ENCODE measurements at regions not wholly inside any gene's neighbourhood (a gene's known extent, or its start where the extent isn't known, plus 50 kb on each side); places are given as distances from the start of the nearest gene placed in this dataset.

DNA sequence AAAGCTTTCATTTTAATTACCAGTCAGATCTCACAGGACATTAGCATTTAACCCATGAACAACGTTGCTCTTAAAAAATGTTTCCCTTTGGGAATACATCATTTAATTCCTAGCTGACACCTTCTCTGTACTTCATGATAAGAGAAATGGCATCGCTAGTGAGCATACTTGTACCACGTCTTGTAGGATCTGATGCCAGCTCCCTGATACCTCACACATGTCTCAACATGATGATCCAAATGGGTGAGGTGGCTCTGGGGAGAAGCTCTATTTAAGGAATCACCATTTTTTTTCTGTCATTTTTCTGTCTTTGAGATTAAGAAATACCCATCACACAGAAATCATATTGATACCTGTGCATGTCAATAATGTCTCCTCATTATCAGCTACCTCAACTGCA, 772.1 kb upstream of the CA10 start:
- no peaks in the 10 kb centered on the region for H3K9me2 ChIP-seq (ENCODE audit: insufficient read depth)
- no peak overlapping the region for H3K4me3 ChIP-seq (replicated peaks in 1 of 2; ENCODE audit: low read depth in 1 of 2, low read length in 2 of 2)
- no peaks in the 10 kb centered on the region for H4K20me1 ChIP-seq (ENCODE audit: insufficient read depth)
- no peak overlapping the region for H3K4me2 ChIP-seq (ENCODE audit: low read length)
- no peak for ATAC-seq
- BruUV-seq (replicated peaks) = no TSS peak
- H3K27me3 ChIP-seq (ENCODE audit: insufficient read depth, low read length) = no peaks in the 10 kb centered on the region
- RAD21 ChIA-PET (ENCODE audit: low non-redundant PET in 1 of 2, low total read pairs in 2 of 2, uncharacterized antibody in 2 of 2, unreplicated experiment in 2 of 2) = no interaction called here
- no peak for DNase-seq (ENCODE audit: low read depth, low spot score)
- H3K4me1 ChIP-seq (ENCODE audit: control insufficient read depth in 1 of 2, insufficient read depth in 2 of 2, low read length in 2 of 2) = no peaks in the 10 kb centered on the region
- no peak overlapping the region for H3K9ac ChIP-seq (ENCODE audit: low read length)
- intact Hi-C loops (cut with micrococcal nuclease) = no loop called here
- H3K36me3 ChIP-seq (ENCODE audit: control insufficient read depth in 1 of 2, insufficient read depth in 2 of 2, low read length in 2 of 2) = no peaks in the 10 kb centered on the region
- CTCF ChIA-PET = no interaction called here
- no peak overlapping the region for H3K27ac ChIP-seq (ENCODE audit: low read depth, low read length)
- no peak for TF ChIP-seq POLR2A (IDR thresholded peaks at IDR 0.05; ENCODE audit: borderline replicate concordance, extremely low read depth, insufficient read depth, insufficient read length)
- TF ChIP-seq SP1 (IDR thresholded peaks at IDR 0.05; ENCODE audit: low read depth) = no peak
- no peak for TF ChIP-seq SIN3A (IDR thresholded peaks at IDR 0.05; ENCODE audit: low read depth)
- TF ChIP-seq CBX3 (IDR thresholded peaks at IDR 0.05; ENCODE audit: low read depth) = no peak
- TF ChIP-seq ATF3 (IDR thresholded peaks at IDR 0.05) = no peak
- no peak for TF ChIP-seq POLR2AphosphoS5 (IDR thresholded peaks at IDR 0.05; ENCODE audit: low read depth, low read length)
- TF ChIP-seq ZNF274 (IDR thresholded peaks at IDR 0.05; ENCODE audit: low read depth, low read length) = no peak
- TF ChIP-seq FOSL1 (IDR thresholded peaks at IDR 0.05; ENCODE audit: low read depth) = no peak
- H3K9me3 ChIP-seq (ENCODE audit: control insufficient read depth in 1 of 2, insufficient read depth in 1 of 2, low read depth in 1 of 2, low read length in 2 of 2) = peaks cover 56 to 65% of the 10 kb centered on the region in 2 experiments; a peak in 3 of 4 replicates
- H2AFZ ChIP-seq (ENCODE audit: low read depth, low read length, poor library complexity, severe bottlenecking) = no peak overlapping the region
- POLR2A ChIA-PET = no interaction called here
- H3K79me2 ChIP-seq (ENCODE audit: insufficient read depth, low read length) = no peaks in the 10 kb centered on the region

DNA sequence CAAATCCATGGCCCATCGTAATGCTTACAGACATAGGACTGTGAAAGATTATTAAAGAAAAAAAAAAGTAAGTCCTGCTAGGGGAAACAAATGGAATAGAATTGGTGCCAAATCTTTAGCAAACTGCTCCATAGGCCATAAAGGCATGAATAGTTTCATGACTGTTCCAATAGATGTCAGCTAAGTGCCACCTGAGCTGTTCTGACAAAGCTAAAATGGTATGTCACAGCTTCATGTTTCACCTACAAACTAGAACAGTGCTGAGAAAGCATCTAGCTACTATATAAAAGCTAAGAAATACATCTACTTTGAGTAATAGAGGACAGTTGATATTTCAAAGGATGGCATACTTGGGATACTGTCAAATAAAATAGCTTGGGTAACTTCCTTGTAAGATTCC, 771.6 kb upstream of the CA10 start:
- Histone ChIP-seq H3K27ac (ENCODE audit: low read depth, low read length) (no peak overlapping the region), H3K79me2 (ENCODE audit: insufficient read depth, low read length) (no peaks in the 10 kb centered on the region), H3K9me3 (ENCODE audit: control insufficient read depth in 1 of 2, insufficient read depth in 1 of 2, low read depth in 1 of 2, low read length in 2 of 2) (peaks cover 61 to 65% of the 10 kb centered on the region in 2 experiments), H3K9ac (ENCODE audit: low read length) (no peak overlapping the region), H3K27me3 (ENCODE audit: insufficient read depth, low read length) (no peaks in the 10 kb centered on the region), H3K4me1 (ENCODE audit: control insufficient read depth in 1 of 2, insufficient read depth in 2 of 2, low read length in 2 of 2) (no peaks in the 10 kb centered on the region), H3K4me3 (replicated peaks in 1 of 2; ENCODE audit: low read depth in 1 of 2, low read length in 2 of 2) (no peak overlapping the region), H3K4me2 (ENCODE audit: low read length) (no peak overlapping the region), H4K20me1 (ENCODE audit: insufficient read depth) (no peaks in the 10 kb centered on the region), H2AFZ (ENCODE audit: low read depth, low read length, poor library complexity, severe bottlenecking) (no peak overlapping the region), H3K9me2 (ENCODE audit: insufficient read depth) (no peaks in the 10 kb centered on the region), H3K36me3 (ENCODE audit: control insufficient read depth in 1 of 2, insufficient read depth in 2 of 2, low read length in 2 of 2) (no peaks in the 10 kb centered on the region)
- TF ChIP-seq EGR1 (IDR thresholded peaks at IDR 0.05; ENCODE audit: low read depth) (no peak), ATF3 (IDR thresholded peaks at IDR 0.05) (no peak), ELF1 (IDR thresholded peaks at IDR 0.05; ENCODE audit: borderline replicate concordance, low read depth) (no peak), EZH2phosphoT487 (IDR thresholded peaks at IDR 0.05; ENCODE audit: borderline replicate concordance) (no peak), TCF7L2 (IDR thresholded peaks at IDR 0.05; ENCODE audit: borderline replicate concordance, extremely low read depth, insufficient read depth, insufficient read length) (no peak), SIN3A (IDR thresholded peaks at IDR 0.05; ENCODE audit: low read depth) (no peak)
- ChIA-PET POLR2A (no interaction called here), RAD21 (ENCODE audit: low non-redundant PET in 1 of 2, low total read pairs in 2 of 2, uncharacterized antibody in 2 of 2, unreplicated experiment in 2 of 2) (no interaction called here), CTCF (no interaction called here)
- DNase-seq (ENCODE audit: low read depth, low spot score) (no peak), ATAC-seq (no peak)
- intact Hi-C loops (cut with micrococcal nuclease) = no loop called here
- BruUV-seq (replicated peaks) = no TSS peak

All from HCT116 (cell line).